HEK293 (cell line): ENCODE measurements at regions not wholly inside any gene's neighbourhood (a gene's known extent, or its start where the extent isn't known, plus 50 kb on each side); places are given as distances from the start of the nearest gene placed in this dataset.

Source experiments
- CTCF ChIA-PET: fragments of 350-600 bp; formaldehyde crosslinking; extraction: SDS; loops from one replicate; lab custom pipeline; 2021; ENCODE audit warnings: antibody characterized with exemption; lab: Yijun Ruan, JAX
- POLR2A ChIA-PET: fragments of 300-600 bp; formaldehyde crosslinking; extraction: SDS; loops from one replicate; lab custom pipeline; 2020; ENCODE audit warnings: antibody characterized with exemption, inconsistent platforms; lab: Yijun Ruan, JAX
- H3K27ac ChIP-seq: fragments of 200-500 bp; sonication (Bioruptor generic); 2 replicates; pipeline ENCODE4 v1.5.1; 2014; ENCODE audit warnings: low read depth, low read length, control low read depth, inconsistent platforms; ENCODE audit errors: extremely low read depth
- H3K36me3 ChIP-seq, 2 experiments: fragments of 200-500 bp in 1 of 2; sonication (Bioruptor generic) in 1 of 2; 1 replicate in 1 of 2; 2 replicates in 1 of 2; pipeline ENCODE4 v1.5.1; 2014 to 2017; ENCODE audit warnings: inconsistent platforms in 2 of 2, low read length in 2 of 2; ENCODE audit not compliant: control insufficient read depth in 2 of 2, insufficient read depth in 1 of 2
- H3K4me1 ChIP-seq: fragments of 200-500 bp; sonication (Bioruptor generic); 2 replicates; pipeline ENCODE4 v1.5.1; 2014; ENCODE audit warnings: mild to moderate bottlenecking, low read length, inconsistent platforms; ENCODE audit not compliant: control insufficient read depth, insufficient read depth
- H3K4me3 ChIP-seq: 2 replicates; pipeline ENCODE4 v1.5.1; 2011; ENCODE audit warnings: low read depth, mild to moderate bottlenecking, control low read depth, low read length, moderate library complexity
- H3K9me3 ChIP-seq: fragments of 200-500 bp; sonication (Bioruptor generic); 2 replicates; pipeline ENCODE4 v1.5.1; 2014; ENCODE audit warnings: low read depth, low read length, inconsistent platforms; ENCODE audit not compliant: control insufficient read depth, insufficient read depth
- BCL11A ChIP-seq: fragments of 450-650 bp; formaldehyde crosslinking; IDR thresholded peaks from 2 replicates; pipeline ENCODE4 v1.5.1; 2016; ENCODE audit warnings: low read depth, missing biosample characterization, missing genetic modification characterization
- FEZF1 ChIP-seq: fragments of 450-650 bp; formaldehyde crosslinking; IDR thresholded peaks from 2 replicates; pipeline ENCODE4 v1.5.1; 2016; ENCODE audit warnings: missing biosample characterization, missing genetic modification characterization
- GLIS2 ChIP-seq: fragments of 450-650 bp; formaldehyde crosslinking; IDR thresholded peaks from 2 replicates; pipeline ENCODE4 v1.5.1; 2016; ENCODE audit warnings: missing biosample characterization, missing genetic modification characterization
- YY2 ChIP-seq: fragments of 450-650 bp; formaldehyde crosslinking; IDR thresholded peaks from 2 replicates; pipeline ENCODE4 v1.5.1; 2016; ENCODE audit warnings: missing biosample characterization, missing genetic modification characterization
- ZBTB8A ChIP-seq: fragments of 450-650 bp; formaldehyde crosslinking; IDR thresholded peaks from 2 replicates; pipeline ENCODE4 v1.5.1; 2016; ENCODE audit warnings: missing biosample characterization, missing genetic modification characterization
- ZNF138 ChIP-seq: fragments of 450-650 bp; formaldehyde crosslinking; IDR thresholded peaks from 2 replicates; pipeline ENCODE4 v1.5.1; 2016; ENCODE audit warnings: missing biosample characterization, missing genetic modification characterization, borderline replicate concordance
- ZNF473 ChIP-seq: fragments of 450-650 bp; formaldehyde crosslinking; IDR thresholded peaks from 2 replicates; pipeline ENCODE4 v1.5.1; 2017; ENCODE audit warnings: missing biosample characterization, missing genetic modification characterization
- ZNF48 ChIP-seq: fragments of 450-650 bp; formaldehyde crosslinking; IDR thresholded peaks from 2 replicates; pipeline ENCODE4 v1.5.1; 2016; ENCODE audit warnings: missing biosample characterization, missing genetic modification characterization
- ZNF561 ChIP-seq: fragments of 450-650 bp; IDR thresholded peaks from 2 replicates; pipeline ENCODE4 v1.5.1; 2018; ENCODE audit warnings: missing biosample characterization, missing genetic modification characterization, borderline replicate concordance
- ZNF621 ChIP-seq: fragments of 450-650 bp; formaldehyde crosslinking; IDR thresholded peaks from 2 replicates; pipeline ENCODE4 v1.5.1; 2017; ENCODE audit warnings: missing biosample characterization, missing genetic modification characterization
- ZNF623 ChIP-seq: fragments of 450-650 bp; formaldehyde crosslinking; IDR thresholded peaks from 2 replicates; pipeline ENCODE4 v1.5.1; 2016; ENCODE audit warnings: missing biosample characterization, missing genetic modification characterization
- ZNF747 ChIP-seq: fragments of 450-650 bp; formaldehyde crosslinking; IDR thresholded peaks from 2 replicates; pipeline ENCODE4 v1.5.1; 2016; ENCODE audit warnings: missing biosample characterization, missing genetic modification characterization
- ZNF76 ChIP-seq: fragments of 450-650 bp; formaldehyde crosslinking; IDR thresholded peaks from 2 replicates; pipeline ENCODE4; 2016; ENCODE audit warnings: low read depth, missing biosample characterization, missing genetic modification characterization, borderline replicate concordance
- ZSCAN30 ChIP-seq: fragments of 450-650 bp; IDR thresholded peaks from 2 replicates; pipeline ENCODE4 v1.5.1; 2018; ENCODE audit warnings: missing biosample characterization, mild to moderate bottlenecking, missing genetic modification characterization, moderate library complexity
- ZXDB ChIP-seq: fragments of 450-650 bp; formaldehyde crosslinking; IDR thresholded peaks from 2 replicates; pipeline ENCODE4 v1.5.1; 2016; ENCODE audit warnings: missing biosample characterization, missing genetic modification characterization
- TF ChIP-seq, protein P1 (sequence below): fragments of 450-650 bp; formaldehyde crosslinking; conservative IDR thresholded peaks from 2 replicates; pipeline ENCODE4 v1.5.1; 2016; ENCODE audit warnings: low read depth, missing biosample characterization, missing genetic modification characterization
- TF ChIP-seq, protein P2 (sequence below): fragments of 450-650 bp; formaldehyde crosslinking; IDR thresholded peaks from 2 replicates; pipeline ENCODE4 v1.5.1; 2016; ENCODE audit warnings: missing biosample characterization, missing genetic modification characterization
- TF ChIP-seq, protein P3 (sequence below): fragments of 450-650 bp; formaldehyde crosslinking; IDR thresholded peaks from 2 replicates; pipeline ENCODE4 v1.5.1; 2016; ENCODE audit warnings: missing biosample characterization, missing genetic modification characterization
- TF ChIP-seq, protein P4 (sequence below): fragments of 450-650 bp; formaldehyde crosslinking; IDR thresholded peaks from 2 replicates; pipeline ENCODE4 v1.5.1; 2016; ENCODE audit warnings: missing biosample characterization, missing genetic modification characterization
- TF ChIP-seq, protein P5 (sequence below): fragments of 450-650 bp; formaldehyde crosslinking; IDR thresholded peaks from 2 replicates; pipeline ENCODE4 v1.5.1; 2017; ENCODE audit warnings: missing biosample characterization, missing genetic modification characterization
- TF ChIP-seq, protein P6 (sequence below): IDR thresholded peaks from 2 replicates; pipeline ENCODE4 v1.6.1; 2011; ENCODE audit warnings: mild to moderate bottlenecking, low read depth, low read length, borderline replicate concordance

DNA sequence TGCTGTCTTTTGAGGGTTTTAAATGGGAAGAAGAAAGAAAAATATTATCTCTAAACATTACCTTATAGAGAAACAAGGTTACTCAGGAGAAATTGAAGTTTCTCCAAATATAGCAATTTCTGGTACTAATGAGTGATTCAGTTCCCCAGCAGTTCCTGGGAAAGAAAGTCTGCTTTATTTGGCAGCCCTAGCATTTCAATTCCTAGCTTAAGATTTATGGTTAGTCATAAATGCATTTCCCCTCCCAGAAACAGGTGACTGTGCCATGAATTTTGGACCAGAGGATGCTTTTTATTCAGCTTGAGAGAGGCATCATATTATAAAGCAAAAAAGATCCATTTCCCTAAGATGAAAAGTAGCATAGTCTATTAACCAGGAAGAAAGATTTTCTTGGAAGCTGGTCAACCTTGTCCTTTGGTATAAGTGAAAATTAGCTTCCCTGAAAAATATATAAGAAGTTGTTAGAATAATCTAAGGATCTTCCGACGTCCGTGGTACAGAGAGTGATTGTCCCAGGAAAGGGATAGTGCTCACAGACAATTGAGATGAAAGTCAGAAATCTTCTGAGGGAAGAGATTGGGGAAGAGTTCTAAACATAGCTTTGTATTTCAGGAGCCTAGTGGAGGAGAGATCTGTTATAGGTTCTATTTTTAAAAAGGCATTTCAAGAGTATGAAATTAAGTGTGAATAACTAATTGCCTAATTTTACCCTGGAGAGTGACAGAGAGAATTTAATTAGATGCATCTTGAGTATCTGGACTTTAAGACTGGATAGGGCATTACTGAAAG lies 164.9 kb downstream of the ESM1 start (continued):
- TF ChIP-seq, protein P1, sequence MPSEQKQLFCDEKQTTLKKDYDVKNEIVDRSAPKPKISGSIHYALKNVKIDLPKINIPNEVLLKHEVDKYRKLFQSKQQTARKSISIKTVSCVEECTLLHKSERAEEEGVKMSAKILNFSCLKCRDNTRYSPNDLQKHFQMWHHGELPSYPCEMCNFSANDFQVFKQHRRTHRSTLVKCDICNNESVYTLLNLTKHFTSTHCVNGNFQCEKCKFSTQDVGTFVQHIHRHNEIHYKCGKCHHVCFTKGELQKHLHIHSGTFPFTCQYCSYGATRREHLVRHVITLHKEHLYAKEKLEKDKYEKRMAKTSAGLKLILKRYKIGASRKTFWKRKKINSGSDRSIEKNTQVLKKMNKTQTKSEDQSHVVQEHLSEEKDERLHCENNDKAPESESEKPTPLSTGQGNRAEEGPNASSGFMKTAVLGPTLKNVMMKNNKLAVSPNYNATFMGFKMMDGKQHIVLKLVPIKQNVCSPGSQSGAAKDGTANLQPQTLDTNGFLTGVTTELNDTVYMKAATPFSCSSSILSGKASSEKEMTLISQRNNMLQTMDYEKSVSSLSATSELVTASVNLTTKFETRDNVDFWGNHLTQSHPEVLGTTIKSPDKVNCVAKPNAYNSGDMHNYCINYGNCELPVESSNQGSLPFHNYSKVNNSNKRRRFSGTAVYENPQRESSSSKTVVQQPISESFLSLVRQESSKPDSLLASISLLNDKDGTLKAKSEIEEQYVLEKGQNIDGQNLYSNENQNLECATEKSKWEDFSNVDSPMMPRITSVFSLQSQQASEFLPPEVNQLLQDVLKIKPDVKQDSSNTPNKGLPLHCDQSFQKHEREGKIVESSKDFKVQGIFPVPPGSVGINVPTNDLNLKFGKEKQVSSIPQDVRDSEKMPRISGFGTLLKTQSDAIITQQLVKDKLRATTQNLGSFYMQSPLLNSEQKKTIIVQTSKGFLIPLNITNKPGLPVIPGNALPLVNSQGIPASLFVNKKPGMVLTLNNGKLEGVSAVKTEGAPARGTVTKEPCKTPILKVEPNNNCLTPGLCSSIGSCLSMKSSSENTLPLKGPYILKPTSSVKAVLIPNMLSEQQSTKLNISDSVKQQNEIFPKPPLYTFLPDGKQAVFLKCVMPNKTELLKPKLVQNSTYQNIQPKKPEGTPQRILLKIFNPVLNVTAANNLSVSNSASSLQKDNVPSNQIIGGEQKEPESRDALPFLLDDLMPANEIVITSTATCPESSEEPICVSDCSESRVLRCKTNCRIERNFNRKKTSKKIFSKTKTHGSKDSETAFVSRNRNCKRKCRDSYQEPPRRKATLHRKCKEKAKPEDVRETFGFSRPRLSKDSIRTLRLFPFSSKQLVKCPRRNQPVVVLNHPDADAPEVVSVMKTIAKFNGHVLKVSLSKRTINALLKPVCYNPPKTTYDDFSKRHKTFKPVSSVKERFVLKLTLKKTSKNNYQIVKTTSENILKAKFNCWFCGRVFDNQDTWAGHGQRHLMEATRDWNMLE (tag by site-specific recombination), result no peak
- no peak for TF ChIP-seq FEZF1 (tag by site-specific recombination)
- TF ChIP-seq, protein P2, sequence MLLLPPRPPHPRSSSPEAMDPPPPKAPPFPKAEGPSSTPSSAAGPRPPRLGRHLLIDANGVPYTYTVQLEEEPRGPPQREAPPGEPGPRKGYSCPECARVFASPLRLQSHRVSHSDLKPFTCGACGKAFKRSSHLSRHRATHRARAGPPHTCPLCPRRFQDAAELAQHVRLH (tag by site-specific recombination), result no peak
- TF ChIP-seq GLIS2 (tag by site-specific recombination), result no peak
- no peak for TF ChIP-seq ZNF76
- TF ChIP-seq, all 188 proteins: peak for 0

DNA sequence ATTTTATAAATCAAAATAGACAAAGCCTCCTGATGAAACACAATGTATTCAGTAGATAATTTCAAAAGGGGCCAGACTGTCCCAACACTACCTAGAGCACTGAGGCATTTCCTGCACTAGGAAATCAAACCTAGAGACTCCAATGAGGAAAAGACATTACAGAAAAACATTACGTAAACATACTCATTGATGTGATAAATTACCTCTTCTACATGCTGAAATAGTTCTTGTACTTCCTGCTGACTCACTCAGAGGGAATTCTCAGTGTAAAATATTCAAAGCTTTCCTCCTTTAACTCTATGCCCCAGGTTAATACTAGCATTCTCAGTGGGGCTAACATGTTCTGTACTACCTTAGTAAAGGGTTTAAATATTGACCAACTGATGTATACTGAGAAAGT lies 178.0 kb downstream of the ESM1 start:
- H3K9me3 ChIP-seq, result no peaks in the 10 kb centered on the region
- no peaks in the 10 kb centered on the region for H3K36me3 ChIP-seq
- no peaks in the 10 kb centered on the region for H3K4me1 ChIP-seq
- CTCF ChIA-PET, result no interaction called here
- H3K27ac ChIP-seq, result no peak overlapping the region
- no peak overlapping the region for H3K4me3 ChIP-seq
- TF ChIP-seq, protein P3, sequence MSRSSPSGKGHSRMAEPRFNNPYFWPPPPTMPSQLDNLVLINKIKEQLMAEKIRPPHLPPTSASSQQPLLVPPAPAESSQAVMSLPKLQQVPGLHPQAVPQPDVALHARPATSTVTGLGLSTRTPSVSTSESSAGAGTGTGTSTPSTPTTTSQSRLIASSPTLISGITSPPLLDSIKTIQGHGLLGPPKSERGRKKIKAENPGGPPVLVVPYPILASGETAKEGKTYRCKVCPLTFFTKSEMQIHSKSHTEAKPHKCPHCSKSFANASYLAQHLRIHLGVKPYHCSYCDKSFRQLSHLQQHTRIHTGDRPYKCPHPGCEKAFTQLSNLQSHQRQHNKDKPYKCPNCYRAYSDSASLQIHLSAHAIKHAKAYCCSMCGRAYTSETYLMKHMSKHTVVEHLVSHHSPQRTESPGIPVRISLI (tag by site-specific recombination), result no peak
- no peak for TF ChIP-seq ZNF561 (tag by site-specific recombination)
- TF ChIP-seq ZNF621 (tag by site-specific recombination), result no peak
- TF ChIP-seq ZNF623 (tag by site-specific recombination), result no peak
- TF ChIP-seq ZXDB (tag by site-specific recombination), result no peak
- TF ChIP-seq ZNF138 (tag by site-specific recombination), result no peak
- TF ChIP-seq, protein P4, sequence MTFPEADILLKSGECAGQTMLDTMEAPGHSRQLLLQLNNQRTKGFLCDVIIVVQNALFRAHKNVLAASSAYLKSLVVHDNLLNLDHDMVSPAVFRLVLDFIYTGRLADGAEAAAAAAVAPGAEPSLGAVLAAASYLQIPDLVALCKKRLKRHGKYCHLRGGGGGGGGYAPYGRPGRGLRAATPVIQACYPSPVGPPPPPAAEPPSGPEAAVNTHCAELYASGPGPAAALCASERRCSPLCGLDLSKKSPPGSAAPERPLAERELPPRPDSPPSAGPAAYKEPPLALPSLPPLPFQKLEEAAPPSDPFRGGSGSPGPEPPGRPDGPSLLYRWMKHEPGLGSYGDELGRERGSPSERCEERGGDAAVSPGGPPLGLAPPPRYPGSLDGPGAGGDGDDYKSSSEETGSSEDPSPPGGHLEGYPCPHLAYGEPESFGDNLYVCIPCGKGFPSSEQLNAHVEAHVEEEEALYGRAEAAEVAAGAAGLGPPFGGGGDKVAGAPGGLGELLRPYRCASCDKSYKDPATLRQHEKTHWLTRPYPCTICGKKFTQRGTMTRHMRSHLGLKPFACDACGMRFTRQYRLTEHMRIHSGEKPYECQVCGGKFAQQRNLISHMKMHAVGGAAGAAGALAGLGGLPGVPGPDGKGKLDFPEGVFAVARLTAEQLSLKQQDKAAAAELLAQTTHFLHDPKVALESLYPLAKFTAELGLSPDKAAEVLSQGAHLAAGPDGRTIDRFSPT (tag by site-specific recombination), result no peak
- POLR2A ChIA-PET, result no interaction called here

DNA sequence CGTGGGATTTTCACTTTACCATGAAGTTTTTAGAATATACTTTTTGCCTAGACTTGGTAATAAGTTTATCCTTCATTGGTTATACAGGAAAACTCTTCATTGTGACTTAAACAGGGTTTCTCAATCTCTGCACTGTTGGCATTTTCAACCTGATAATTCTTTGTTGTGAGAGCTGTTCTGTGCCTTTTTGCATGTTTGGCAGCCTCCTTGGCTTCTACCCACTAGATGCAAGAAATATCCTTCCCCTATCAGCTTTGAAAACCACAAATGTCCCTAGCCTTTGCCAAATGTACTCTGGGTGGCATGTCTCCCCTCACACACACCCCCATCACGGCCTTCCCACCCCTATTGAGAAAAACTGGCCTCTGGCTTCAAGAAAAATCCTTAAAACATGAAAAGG lies 180.9 kb downstream of the ESM1 start:
- H3K4me1 ChIP-seq, result no peaks in the 10 kb centered on the region
- no peaks in the 10 kb centered on the region for H3K36me3 ChIP-seq
- ChIA-PET POLR2A (no interaction called here), CTCF (no interaction called here)
- no peak overlapping the region for H3K4me3 ChIP-seq
- no peak overlapping the region for H3K27ac ChIP-seq
- H3K9me3 ChIP-seq, result no peaks in the 10 kb centered on the region
- no peak for TF ChIP-seq ZSCAN30 (tag by site-specific recombination)
- TF ChIP-seq ZNF473 (tag by site-specific recombination), result no peak
- TF ChIP-seq ZBTB8A (tag by site-specific recombination), result no peak
- no peak for TF ChIP-seq BCL11A (tag by site-specific recombination)
- TF ChIP-seq, protein P5, sequence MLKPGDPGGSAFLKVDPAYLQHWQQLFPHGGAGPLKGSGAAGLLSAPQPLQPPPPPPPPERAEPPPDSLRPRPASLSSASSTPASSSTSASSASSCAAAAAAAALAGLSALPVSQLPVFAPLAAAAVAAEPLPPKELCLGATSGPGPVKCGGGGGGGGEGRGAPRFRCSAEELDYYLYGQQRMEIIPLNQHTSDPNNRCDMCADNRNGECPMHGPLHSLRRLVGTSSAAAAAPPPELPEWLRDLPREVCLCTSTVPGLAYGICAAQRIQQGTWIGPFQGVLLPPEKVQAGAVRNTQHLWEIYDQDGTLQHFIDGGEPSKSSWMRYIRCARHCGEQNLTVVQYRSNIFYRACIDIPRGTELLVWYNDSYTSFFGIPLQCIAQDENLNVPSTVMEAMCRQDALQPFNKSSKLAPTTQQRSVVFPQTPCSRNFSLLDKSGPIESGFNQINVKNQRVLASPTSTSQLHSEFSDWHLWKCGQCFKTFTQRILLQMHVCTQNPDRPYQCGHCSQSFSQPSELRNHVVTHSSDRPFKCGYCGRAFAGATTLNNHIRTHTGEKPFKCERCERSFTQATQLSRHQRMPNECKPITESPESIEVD (tag by site-specific recombination), result no peak
- no peak for TF ChIP-seq ZNF747
- TF ChIP-seq, protein P6, sequence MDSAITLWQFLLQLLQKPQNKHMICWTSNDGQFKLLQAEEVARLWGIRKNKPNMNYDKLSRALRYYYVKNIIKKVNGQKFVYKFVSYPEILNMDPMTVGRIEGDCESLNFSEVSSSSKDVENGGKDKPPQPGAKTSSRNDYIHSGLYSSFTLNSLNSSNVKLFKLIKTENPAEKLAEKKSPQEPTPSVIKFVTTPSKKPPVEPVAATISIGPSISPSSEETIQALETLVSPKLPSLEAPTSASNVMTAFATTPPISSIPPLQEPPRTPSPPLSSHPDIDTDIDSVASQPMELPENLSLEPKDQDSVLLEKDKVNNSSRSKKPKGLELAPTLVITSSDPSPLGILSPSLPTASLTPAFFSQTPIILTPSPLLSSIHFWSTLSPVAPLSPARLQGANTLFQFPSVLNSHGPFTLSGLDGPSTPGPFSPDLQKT, result no peak
- no peak for TF ChIP-seq YY2 (tag by site-specific recombination)
- no peak for TF ChIP-seq ZNF48 (tag by site-specific recombination)
